MV-4-11 (cell line): ENCODE measurements at regions not wholly inside any gene's neighbourhood (a gene's known extent, or its start where the extent isn't known, plus 50 kb on each side); places are given as distances from the start of the nearest gene placed in this dataset.
A peak's percentile ranks its signal among the peaks of the same experiment; 100 is the strongest.

Source experiments
- DNase-seq: peaks from one replicate; lab custom pipeline; 2025; lab: John Stamatoyannopoulos, UW

DNA sequence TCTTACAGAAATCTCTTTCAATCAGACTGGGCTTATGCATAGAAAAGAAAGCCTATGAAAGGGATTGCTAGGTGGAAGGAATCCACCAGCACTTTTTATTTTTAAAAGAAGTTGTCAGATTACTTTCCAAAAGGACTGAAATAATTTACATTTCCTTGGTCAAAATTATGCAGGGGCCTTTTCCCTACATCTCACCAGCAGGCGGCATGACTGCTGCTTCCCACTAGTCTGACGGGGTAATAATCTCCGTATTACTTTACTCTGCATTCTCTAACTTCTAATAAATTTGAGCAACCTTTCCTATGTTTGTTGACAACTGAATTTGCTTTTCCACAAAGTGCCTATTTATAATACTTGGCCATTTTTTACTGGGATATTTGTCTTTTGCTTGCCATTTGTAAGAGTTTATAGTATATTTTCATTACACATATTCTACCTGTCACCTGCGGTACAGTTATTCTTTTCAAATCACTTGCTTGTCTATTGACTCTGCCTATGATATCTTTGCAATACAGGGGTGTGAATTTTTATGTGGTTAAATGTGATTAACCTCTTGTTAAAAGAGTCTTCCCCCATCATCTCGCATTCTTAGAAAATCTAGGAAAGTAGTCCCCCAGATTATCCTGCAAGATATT lies 51.9 kb upstream of the USP47 start:
- DNase-seq: peak; percentile 3

DNA sequence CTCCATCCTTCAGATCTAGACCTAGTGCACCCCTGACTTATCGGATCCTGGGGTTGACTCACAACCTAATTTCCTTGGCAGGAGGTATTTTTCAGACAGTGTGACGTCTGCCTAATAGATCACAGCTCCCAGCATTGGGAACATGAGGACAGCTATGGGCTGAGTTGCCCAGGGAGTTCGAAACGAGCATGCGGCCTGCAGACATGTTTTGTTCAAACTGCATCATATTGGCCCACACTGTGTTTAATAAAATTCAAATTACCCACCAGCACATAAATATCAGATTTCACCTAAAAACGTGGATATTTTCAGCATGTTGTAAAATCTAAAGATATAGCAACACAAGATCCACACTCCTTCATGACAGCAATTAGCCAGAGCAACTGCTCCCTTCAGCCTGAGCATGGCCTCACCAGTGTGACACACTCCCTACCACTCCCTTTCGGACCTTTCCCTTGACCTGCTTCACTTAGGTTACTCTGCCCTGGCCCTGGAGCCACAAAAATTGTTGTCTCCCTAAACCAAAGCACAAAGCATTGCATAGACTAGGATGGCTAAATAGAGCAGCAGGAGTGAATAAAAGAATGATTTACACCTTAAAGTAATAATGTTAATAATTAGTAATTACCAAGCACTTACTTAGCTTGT lies 53.6 kb upstream of the USP47 start:
- DNase-seq: no peak

DNA sequence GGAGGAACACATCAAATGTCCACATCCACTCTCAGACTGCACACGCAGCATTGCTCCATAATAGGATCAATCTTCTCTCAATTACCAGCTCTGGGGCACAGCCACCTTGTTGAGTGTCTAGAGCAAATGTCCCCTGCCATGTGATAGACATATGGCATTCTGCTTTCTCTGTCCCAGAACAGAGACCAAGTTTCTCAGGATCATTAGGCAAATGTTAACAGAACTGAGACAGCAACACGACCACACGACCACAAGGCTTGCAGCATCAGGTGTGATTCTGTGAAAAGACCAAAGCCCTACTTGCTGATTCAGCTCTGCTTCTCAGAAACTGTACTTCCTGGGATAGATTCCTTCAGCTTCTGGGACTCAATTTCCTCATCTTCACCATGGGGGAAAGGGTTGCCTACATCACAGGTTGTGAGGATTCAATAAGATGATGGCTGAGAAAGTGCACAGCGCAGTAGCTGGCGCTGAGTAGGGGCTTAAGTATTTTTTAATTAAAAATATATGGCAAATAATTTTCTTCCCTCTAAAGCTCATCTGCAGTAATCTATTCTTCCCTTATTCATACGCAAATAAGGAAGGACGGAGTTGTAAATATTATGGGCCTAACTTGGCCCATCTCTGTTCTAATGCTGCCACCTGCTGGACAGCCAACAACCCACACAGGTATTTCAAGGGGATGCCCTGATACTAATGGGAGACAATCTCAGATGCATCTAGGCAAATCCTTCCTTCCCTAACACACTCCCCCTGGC lies 54.3 kb upstream of the USP47 start:
- DNase-seq: peak; percentile 49

DNA sequence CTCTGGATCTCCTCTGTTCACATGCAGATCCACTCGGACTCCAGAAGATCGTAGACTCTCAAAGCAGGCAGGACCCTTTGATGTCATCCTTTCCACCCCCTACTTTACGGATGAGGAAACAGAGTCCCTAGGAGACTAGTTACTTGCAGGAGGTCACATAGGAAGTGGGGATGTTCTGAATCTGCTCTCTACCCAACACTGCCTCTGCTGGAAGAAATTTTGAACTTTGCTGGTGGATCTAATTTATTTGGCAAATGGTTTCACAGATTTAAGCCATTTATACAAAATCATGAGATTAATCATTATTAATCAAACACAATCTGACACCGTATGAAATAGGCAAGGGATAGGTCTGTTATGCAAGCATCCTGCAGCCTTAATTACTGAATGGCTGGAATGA lies 55.0 kb upstream of the USP47 start:
- DNase-seq: no peak

DNA sequence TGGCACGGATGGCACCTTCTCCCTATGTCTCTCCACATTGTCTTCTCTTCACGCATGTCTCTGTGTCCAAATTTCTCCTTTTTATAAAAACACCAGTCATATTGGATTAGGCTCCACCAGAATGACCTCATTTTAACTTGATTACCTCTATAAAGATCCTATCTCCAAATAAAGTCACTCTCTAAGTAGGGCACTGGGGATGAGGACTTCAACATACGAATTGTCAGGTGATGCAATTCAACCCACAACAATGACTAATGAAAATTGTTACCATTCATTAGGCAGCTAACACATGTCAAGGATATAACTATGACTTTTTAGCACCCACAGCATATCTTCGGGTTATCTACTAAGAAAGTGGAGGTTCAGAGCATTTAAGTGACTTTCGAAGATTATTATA lies 55.5 kb upstream of the USP47 start:
- no peak for DNase-seq

DNA sequence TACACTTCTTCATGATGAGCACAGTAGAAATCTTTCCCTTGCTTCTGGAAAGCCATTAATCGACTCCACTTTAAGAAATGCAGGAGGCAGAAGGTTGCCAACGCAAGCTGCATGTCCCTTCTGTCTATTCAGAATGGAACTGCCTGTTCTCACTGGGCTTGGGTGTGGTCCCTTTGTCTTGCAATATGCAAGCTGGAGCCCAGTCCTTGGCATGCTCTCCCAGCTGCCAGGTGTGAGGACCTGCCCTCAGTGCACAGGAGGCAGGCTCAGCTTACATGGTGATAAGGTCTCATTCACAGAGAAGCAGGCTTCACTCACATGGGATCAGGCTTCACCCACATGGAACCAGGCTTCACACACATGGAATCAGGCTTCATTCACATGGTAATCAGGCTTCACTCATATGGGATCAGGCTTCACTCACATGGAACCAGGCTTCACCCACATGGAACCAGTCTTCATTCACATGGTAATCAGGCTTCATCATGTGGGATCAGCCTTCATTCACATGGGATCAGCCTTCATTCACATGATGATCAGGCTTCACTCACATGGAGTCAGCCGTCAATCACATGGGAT lies 59.2 kb upstream of the USP47 start:
- no peak for DNase-seq

DNA sequence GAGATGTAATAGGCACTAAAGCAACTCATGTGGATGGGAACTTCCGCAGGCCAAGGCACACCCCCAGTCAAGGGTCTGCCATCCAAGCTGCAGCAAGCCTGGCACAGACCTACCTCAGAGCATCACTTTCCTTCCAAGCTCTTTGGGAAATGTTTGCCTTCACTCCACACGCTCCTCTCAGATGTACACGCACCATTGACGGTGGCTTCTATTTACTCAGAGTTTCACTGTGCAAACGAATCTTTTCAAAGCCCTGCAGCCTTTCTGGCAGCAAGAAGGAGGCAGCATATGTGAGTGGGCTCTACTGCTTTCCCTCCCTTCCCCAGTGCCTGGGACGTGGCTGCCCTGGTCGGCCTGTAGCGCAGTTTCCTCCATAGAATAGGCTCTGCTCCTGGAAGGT lies 60.9 kb upstream of the USP47 start:
- no peak for DNase-seq

DNA sequence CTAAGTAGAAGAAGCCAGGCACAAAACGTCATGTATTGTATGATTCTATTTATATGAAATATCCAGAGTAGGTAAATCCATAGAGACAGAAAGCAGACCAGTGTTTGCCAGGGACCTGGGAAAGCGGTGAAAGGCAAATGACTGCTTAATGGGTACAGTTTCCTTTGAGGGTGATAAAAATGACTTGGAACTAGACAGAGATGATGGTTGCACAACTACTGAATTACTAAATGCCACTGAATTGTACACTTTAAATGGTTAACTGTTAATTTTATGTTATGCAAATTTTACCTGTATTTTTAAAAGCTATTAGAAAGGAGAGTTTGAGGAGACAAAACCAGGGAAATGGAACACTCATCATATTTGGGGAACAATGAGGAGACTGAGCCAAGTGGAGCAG lies 61.8 kb upstream of the USP47 start:
- DNase-seq: no peak

DNA sequence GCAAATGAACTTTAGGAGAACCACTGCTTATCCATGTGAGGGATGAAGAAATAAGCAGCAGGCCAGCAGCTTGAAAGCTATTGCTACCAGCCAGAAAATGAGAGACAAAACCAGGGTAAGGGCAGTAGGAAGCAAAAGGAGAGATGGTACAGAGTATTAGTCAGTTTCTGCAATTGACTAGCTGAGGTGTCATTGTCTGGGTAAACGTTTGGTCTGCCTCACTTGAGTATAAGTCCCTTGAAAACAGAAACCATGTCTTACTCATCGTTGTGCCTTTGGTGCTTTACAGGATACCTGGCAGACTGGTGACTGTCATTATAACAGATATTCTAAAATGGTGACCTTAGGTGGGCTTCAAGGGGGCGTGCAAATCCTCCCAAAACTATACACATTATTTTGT lies 63.9 kb upstream of the USP47 start:
- no peak for DNase-seq

DNA sequence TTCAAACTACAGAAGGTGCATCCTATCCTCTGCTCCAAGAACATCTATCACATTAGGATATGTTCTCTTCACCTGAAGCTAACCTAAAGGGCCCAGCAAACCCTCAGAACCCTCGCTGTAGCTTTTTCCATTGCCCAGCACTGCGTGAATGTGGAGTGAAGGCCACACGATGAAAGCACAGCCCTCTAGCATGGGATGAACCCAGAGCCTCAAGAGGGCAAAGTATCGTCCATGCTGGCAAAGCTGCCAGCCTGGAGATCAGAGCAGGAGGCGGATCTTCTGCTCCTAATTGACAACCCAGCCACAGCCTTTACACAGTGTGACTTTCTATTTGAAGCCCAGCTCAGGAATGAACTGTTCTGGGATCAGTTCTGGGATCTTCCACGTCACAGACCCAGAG lies 65.1 kb upstream of the USP47 start:
- DNase-seq: no peak

DNA sequence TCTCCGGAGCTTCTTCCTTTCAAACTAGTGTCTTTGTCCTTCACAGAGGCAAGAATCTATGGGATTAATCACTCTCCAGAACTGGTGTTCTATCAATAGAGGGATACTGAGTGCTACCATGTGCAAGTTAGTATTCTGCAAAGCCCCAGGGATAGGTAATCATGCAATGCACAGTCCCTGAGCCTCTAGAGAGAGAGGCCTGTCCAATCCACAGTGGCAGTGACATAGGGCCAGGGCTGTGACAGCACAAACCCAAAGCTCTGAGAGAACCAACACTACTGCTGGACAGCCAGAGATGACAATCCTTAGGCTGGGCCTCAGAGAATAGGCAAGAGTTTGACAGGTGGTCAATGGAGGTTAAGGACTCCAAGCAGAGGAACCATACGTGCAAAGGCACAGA lies 66.8 kb upstream of the USP47 start:
- no peak for DNase-seq

DNA sequence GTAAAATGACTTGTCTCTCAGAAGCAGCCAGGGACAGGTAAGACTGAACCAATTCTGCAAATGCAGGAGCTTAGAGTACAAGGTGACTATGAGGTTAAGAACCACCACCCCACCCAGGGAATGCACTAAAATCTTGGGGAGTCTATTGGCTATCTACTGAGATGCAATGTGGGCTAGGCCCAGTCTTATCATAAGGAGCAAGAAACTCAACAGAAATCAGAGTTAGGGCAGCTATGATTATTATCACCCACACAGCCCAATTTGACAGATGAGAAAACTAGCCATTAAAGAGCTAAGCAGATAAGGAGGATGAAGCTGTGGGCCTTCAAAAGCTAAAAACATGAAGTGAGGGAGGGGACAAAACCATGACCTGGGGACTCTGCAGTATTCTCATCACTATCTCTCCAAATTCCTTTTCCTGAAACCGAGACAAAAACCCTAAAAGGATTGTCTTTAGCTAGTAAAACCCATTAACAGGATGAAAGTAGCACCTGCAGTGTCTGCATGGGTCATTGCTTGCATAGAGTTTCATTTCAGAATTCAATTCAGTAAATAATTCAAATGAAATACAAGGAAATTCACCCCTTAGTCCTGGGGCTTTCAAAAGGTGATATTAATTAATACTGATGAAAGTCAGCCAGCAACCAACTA lies 68.8 kb upstream of the USP47 start:
- no peak for DNase-seq

DNA sequence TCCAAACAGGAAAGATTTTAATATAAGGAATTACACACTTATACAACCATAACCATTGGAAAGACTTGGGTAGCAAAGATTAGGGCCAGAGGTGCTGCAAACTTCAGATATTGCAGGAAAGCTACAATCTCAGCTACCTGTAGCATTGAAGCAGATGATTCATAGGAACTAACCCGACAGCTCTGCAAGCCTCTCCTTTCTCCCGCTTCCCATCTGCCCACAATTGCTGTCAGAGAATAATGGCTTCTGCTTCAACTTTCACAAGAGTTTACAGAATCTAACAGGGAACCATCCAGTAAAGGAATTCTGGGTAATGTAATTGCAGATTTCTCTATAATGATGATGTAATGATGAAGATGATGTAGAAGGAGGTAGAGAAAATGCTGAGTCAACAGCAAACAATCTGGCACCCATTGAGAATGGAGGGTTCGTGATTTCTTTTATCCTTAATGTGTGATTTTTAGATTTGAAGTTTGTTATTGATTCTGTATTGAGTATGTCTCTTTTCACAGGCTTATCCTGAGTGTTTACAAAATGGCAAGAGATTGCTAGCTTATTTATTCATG lies 70.8 kb upstream of the USP47 start:
- no peak for DNase-seq

DNA sequence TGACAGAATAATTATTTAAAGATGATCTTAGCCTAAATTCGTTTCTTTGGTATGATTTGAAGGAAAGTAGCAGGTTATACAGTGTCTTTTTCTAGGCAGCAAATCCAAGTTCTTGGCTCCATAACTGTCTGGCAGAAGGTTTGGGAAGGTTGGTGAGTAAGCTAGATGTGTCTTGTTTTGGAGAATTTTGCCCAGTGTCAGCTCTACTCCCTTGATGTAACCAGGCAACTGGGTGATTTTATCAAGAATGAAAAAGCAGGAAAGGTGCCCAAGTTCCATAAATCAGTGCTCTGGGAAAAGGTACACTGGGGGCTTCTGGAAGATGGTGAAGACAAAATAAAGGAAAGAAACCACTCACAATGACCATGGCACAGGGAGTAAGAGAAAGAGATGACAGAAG lies 71.5 kb upstream of the USP47 start:
- no peak for DNase-seq

DNA sequence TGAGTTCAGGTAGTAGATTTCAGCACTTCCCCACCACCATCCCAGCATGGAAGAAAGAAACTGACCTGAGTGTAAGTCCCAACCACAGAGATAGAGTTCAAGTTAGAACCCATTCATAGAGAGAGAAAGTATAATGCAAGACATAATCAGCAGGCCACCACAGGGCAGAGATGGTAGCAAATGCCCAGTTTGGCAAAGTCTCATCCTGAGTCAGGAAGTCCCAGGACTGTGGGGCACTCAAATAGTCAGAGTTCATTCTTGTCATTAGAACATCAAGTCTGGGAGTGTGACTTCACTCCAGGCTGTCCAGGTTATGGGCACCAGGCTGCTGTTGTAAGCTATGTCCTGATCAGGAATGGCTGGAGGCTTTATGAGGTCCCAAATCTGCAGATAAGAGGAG lies 72.0 kb upstream of the USP47 start:
- no peak for DNase-seq

DNA sequence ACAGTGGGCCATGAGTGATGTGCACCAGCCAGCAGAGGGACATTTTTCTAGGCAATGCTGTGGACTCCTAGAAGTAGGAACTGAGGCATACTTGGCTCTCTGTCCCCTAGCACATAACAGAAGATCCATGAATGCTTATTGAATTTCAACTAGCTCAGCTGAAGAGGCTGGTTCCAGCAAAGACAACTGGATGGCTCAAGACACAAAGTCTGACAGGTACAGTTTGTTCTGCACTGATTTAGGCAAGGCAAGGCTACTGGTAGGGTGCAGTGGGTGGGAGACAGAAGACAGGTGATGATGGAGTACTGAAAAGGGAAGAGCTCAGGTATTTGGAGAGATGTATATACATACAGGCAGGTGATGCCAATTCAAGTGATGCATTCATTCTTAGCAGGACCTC lies 72.4 kb upstream of the USP47 start:
- DNase-seq: no peak

DNA sequence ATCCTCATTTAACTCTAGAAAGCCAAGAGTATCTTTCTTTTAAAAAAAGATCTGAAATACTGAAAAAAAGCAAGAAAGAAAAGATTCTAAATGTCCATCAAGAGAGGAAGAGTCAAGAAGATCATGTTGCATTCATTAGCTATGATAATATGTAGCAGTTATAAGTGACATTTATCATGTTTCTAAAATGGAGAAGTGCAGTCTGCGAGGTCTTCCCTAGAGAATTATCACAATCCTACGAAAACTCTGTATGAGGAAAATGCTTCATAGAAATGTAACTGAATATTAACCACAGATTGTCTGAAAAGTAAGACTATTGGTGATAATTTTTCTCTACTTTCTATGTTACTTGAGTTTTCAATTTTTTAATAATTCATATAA lies 77.4 kb upstream of the USP47 start:
- no peak for DNase-seq

DNA sequence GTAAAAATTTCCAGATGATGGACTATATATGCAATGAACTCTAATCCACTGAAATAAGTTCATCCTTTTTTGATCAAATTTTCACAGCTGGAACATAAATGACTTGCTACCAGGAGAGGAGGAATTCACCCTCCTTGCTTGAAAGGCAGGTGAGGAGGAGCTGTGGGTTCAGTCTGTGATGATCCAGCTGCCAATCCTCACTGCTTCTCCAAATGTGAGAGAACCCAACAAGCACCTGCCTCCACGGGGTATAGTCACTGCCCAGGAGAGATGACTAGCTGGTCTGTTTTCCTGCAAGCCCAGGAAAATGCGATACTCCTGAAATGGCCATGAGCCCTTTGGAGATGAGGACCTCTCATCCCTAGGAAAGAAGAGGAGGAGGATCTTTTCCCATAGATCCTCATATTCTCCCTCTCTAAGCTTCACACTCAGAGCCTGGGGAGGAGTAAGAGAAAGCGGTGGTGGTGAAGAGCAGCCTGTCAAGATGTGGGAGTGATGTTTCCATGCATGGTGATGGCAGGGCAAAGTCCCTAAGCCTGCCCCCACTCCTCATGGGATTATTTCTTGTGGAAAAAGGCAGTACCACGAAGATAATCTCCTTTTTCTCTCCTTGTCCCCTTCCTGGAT lies 77.9 kb upstream of the USP47 start:
- no peak for DNase-seq

DNA sequence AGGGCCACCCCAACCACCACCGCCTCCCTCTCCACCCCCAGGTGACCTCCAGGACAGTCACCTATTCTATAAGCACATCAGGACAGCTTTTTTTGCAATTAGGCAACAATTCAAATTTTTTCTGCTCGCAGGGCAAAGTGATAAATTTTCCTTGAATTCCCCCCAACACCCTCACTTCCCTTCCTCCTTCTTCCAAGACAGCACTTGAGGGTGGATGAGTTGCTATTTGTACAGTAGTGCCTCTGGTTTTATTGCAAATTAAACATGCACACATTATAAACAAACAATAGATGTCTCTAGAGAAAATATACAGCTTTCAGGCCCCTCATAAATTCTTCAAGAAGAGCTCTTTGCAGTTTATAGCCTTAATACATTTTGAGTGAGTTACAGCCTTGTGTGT lies 80.9 kb upstream of the USP47 start:
- DNase-seq: no peak

DNA sequence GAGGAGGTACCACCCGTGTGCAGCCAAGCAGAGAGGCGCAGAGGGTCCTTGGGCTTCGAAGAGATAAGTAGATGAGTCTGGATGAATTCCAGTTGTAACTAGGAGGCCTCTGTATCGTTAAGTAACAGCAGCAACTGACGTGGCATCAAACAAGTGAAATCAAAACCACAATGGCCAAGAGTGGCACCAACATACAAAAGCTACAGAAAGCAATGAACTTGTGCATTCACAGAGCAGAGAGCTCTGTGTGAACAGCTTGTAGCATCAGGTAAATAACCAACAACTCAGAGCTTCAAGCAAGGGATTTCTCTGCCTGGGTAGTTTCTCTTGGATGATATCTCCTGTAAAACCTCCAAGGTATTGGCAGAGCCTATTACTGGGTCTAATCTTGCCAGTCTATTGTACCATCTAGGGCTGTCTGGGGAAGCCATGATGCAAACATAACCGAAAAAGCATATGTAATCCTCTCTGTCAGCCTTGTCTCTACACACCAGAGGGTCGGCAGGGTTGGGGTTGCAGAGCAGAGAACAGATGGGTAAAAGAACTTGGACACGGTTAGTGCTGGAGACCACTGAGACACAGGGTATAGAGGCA lies 83.1 kb upstream of the USP47 start:
- DNase-seq: no peak

DNA sequence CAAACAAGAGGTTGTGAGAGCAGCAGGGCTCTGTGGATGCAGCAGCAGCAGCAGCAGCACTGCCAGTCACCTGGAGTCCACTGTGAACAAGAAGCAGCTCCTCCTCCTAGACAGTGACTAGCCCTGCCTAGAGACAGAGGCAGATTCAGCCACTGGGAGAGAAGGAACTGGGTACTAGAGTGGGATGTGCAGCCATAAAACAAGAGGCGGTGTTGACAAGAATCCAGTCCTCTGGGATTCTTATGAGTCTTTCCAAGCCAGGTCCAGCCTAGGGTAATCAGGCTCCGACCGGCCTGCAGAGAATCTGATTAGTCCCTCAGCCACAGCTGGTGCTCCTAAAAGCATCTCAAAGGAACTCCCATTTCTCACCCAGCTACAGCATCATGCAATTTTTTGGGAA lies 83.9 kb upstream of the USP47 start:
- no peak for DNase-seq

DNA sequence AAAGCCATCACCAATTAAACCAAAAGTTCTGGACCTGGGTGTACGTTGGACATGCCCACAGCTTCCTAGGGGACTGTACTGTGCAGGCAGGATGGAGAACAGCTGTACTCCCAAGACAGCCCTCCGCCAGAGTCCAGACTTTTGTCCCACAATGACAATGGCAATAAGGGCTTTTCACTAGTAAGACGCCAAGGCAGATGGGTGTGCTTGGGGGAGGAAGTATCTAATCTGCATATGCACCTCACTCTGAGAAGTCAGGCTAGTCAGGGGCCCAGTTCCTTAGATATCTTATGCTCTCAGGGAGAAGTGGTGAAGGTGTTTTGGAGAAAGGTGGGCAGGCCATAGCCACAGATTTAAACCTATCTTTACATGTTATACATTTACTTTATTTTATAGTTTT lies 85.1 kb upstream of the USP47 start:
- DNase-seq: no peak
